CD14-positive monocyte (primary cell): ENCODE measurements at regions not wholly inside any gene's neighbourhood (a gene's known extent, or its start where the extent isn't known, plus 50 kb on each side); places are given as distances from the start of the nearest gene placed in this dataset.

Source experiments
- DNase-seq, 3 donors: peaks; one replicate each; pipeline ENCODE4 v3.0.0-alpha.2; 2011 to 2022
- H2AFZ ChIP-seq: 2 replicates; pipeline ENCODE4 v1.6.0; 2012; ENCODE audit warnings: mild to moderate bottlenecking, low read depth, low read length, inconsistent platforms; ENCODE audit not compliant: insufficient read depth, poor library complexity, severe bottlenecking
- H3K27ac ChIP-seq, 2 donors: 1 replicate in 1 of 2; 2 replicates in 1 of 2; pipeline ENCODE4 v1.5.1; 2012 to 2013; ENCODE audit warnings: low read length in 2 of 2, control low read depth in 1 of 2, inconsistent platforms in 1 of 2, low read depth in 1 of 2, mild to moderate bottlenecking in 1 of 2
- H3K27me3 ChIP-seq, 2 donors: one replicate each; pipeline versions ENCODE4 v1.6.0 to v1.6.1; 2011 to 2013; ENCODE audit warnings: low read length in 2 of 2; ENCODE audit not compliant: control insufficient read depth in 2 of 2, insufficient read depth in 2 of 2
- H3K36me3 ChIP-seq, 2 donors: replicated peaks in 1 of 2; 1 replicate in 1 of 2; 2 replicates in 1 of 2; pipeline versions ENCODE4 v1.5.1 to v1.6.1; 2012 to 2013; ENCODE audit warnings: low read length in 2 of 2, control low read depth in 1 of 2, inconsistent platforms in 1 of 2, mild to moderate bottlenecking in 1 of 2; ENCODE audit not compliant: insufficient read depth in 2 of 2, control insufficient read depth in 1 of 2
- H3K4me1 ChIP-seq, 2 donors: 1 replicate in 1 of 2; 2 replicates in 1 of 2; pipeline versions ENCODE4 v1.5.1 to v1.6.1; 2012 to 2013; ENCODE audit warnings: low read length in 2 of 2, control low read depth in 1 of 2, inconsistent platforms in 1 of 2, mild to moderate bottlenecking in 1 of 2, moderate library complexity in 1 of 2; ENCODE audit not compliant: insufficient read depth in 2 of 2, control insufficient read depth in 1 of 2
- H3K4me2 ChIP-seq: replicated peaks from 2 replicates; pipeline ENCODE3; 2012; ENCODE audit warnings: low read length, moderate library complexity, mild to moderate bottlenecking; ENCODE audit not compliant: poor library complexity, severe bottlenecking; ENCODE audit errors: extremely low read depth
- H3K4me3 ChIP-seq, 3 experiments: fragments of 200-600 bp in 1 of 3; sonication (generic) in 1 of 3; replicated peaks in 1 of 3; 1 replicate in 2 of 3; 2 replicates in 1 of 3; pipeline ENCODE4 v1.5.1; 2011 to 2013; ENCODE audit warnings: low read length in 3 of 3, mild to moderate bottlenecking in 3 of 3, control low read depth in 2 of 3, low read depth in 2 of 3, inconsistent platforms in 1 of 3, moderate library complexity in 1 of 3
- H3K79me2 ChIP-seq: 2 replicates; pipeline ENCODE4 v1.6.0; 2012; ENCODE audit warnings: mild to moderate bottlenecking, control low read depth, inconsistent platforms, low read length, moderate library complexity; ENCODE audit not compliant: insufficient read depth
- H3K9ac ChIP-seq: 2 replicates; pipeline ENCODE4 v1.6.0; 2017; ENCODE audit warnings: low read length, mild to moderate bottlenecking; ENCODE audit not compliant: insufficient read depth, poor library complexity, severe bottlenecking
- H3K9me3 ChIP-seq, 2 donors: replicated peaks in 1 of 2; 1 replicate in 1 of 2; 2 replicates in 1 of 2; pipeline versions ENCODE4 v1.5.1 to v1.6.1; 2012 to 2013; ENCODE audit warnings: low read length in 2 of 2, control low read depth in 1 of 2; ENCODE audit not compliant: control insufficient read depth in 1 of 2, insufficient read depth in 1 of 2
- H4K20me1 ChIP-seq: 2 replicates; pipeline ENCODE4 v1.6.0; 2012; ENCODE audit warnings: mild to moderate bottlenecking, low read length, control low read depth, moderate library complexity; ENCODE audit not compliant: insufficient read depth
- H3K27ac Mint-ChIP-seq, 7 donors: one replicate each; pipeline ENCODE4 v1.8.0; 2020; ENCODE audit warnings: mild to moderate bottlenecking in 7 of 7, mixed read lengths in 7 of 7, moderate library complexity in 6 of 7, inconsistent platforms in 2 of 7
- H3K27me3 Mint-ChIP-seq, 3 donors: one replicate each; pipeline ENCODE4 v1.8.0; 2021 to 2022; ENCODE audit warnings: low read depth in 3 of 3, mild to moderate bottlenecking in 3 of 3, mixed read lengths in 3 of 3, moderate library complexity in 3 of 3, inconsistent platforms in 1 of 3
- H3K36me3 Mint-ChIP-seq, 2 donors: one replicate each; pipeline ENCODE4 v1.8.0; 2020; ENCODE audit warnings: mixed read lengths in 2 of 2, inconsistent platforms in 1 of 2, mild to moderate bottlenecking in 1 of 2
- H3K4me1 Mint-ChIP-seq: one replicate; pipeline ENCODE4 v1.8.0; 2020; ENCODE audit warnings: mild to moderate bottlenecking, mixed read lengths
- H3K4me3 Mint-ChIP-seq, 2 donors: one replicate each; pipeline ENCODE4 v1.8.0; 2020; ENCODE audit warnings: mild to moderate bottlenecking in 2 of 2, mixed read lengths in 2 of 2, moderate library complexity in 1 of 2
- H3K9me3 Mint-ChIP-seq, 7 donors: one replicate each; pipeline ENCODE4 v1.8.0; 2020 to 2022; ENCODE audit warnings: mixed read lengths in 7 of 7, mild to moderate bottlenecking in 6 of 7, moderate library complexity in 6 of 7, inconsistent platforms in 2 of 7
- WGBS: methylation state at CpG from one replicate; pipeline ENCODE4 v1.1.5; 2013; ENCODE audit warnings: missing lambda C conversion rate; ENCODE audit not compliant: insufficient coverage; 5-methylcytosine and 5-hydroxymethylcytosine counted together
- intact Hi-C, 2 donors: fragments of 100-400 bp; cut with micrococcal nuclease; formaldehyde crosslinking; loops; one replicate each; pipeline versions ENCODE4 v1.15.0 to v1.15.1; 2023
- TF ChIP-seq, protein P1 (sequence below): fragments of 200-600 bp; IDR thresholded peaks from one replicate; pipeline ENCODE4 v1.8.0; 2022; ENCODE audit warnings: antibody characterized with exemption, mild to moderate bottlenecking

DNA sequence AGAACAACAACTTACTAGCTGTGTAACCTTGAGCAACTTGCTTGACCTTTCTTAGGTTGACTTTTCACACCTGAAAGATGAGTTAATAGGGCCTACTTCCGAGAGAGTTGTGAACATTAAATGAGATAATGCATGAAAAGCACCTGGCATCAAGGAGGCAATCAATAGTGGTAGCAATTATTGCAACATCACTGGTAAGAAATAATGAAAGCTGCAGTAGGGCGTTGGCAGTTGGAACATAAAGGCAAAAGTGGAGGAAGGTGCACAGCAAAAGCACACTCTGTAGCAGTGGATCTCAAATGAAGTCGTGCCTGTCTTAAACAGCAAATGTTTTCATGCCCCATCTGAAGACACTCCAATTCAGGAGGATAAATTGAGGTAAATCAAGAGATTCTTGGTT, 178.9 kb upstream of the VRK2 start:
- Mint-ChIP-seq H3K27ac (no peak overlapping the region), H3K27me3 (peaks cover 0 to 1% (median 0%) of the 10 kb centered on the region in 3 donors), H3K9me3 (peaks cover 0 to 2% (median 0%) of the 10 kb centered on the region in 7 donors), H3K4me1 (no peaks in the 10 kb centered on the region), H3K36me3 (no peaks in the 10 kb centered on the region), H3K4me3 (no peak overlapping the region)
- H3K27ac ChIP-seq: no peak overlapping the region
- intact Hi-C loops: no loop called here
- H3K79me2 ChIP-seq: no peaks in the 10 kb centered on the region
- DNase-seq: no peak
- no peaks in the 10 kb centered on the region for H4K20me1 ChIP-seq
- no peak overlapping the region for H3K9ac ChIP-seq
- H3K4me1 ChIP-seq: no peaks in the 10 kb centered on the region
- no peaks in the 10 kb centered on the region for H3K36me3 ChIP-seq
- WGBS: 80% methylated on average over 1 of the region's 3 CpGs
- H2AFZ ChIP-seq: no peak overlapping the region
- no peak overlapping the region for H3K4me3 ChIP-seq
- H3K9me3 ChIP-seq: no peaks in the 10 kb centered on the region
- TF ChIP-seq, protein P1, sequence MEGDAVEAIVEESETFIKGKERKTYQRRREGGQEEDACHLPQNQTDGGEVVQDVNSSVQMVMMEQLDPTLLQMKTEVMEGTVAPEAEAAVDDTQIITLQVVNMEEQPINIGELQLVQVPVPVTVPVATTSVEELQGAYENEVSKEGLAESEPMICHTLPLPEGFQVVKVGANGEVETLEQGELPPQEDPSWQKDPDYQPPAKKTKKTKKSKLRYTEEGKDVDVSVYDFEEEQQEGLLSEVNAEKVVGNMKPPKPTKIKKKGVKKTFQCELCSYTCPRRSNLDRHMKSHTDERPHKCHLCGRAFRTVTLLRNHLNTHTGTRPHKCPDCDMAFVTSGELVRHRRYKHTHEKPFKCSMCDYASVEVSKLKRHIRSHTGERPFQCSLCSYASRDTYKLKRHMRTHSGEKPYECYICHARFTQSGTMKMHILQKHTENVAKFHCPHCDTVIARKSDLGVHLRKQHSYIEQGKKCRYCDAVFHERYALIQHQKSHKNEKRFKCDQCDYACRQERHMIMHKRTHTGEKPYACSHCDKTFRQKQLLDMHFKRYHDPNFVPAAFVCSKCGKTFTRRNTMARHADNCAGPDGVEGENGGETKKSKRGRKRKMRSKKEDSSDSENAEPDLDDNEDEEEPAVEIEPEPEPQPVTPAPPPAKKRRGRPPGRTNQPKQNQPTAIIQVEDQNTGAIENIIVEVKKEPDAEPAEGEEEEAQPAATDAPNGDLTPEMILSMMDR: no peak
- H3K27me3 ChIP-seq: no peaks in the 10 kb centered on the region
- no peak overlapping the region for H3K4me2 ChIP-seq

DNA sequence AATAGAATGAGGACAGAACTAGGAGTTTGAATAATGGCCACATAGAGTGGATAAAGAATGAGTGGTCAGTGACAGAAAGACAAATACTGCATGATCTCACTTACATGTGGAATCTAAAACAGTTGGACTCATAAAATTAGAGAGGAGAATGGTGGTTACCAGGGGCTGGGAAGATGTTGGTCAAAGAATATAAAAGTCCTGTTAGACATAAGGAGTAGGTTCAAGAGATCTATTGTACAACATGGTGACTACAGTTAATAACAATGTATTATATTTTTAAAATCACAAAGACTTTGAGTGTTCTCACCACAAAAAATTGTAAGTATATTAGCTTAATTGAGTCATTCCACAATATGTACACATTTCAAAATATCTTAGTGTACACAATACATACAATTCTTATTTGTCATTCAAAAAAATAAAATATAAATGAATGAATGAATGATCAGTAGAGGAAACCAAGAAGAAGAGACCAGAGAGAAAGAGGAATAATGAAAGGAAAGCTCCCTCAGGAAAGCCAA, 177.9 kb upstream of the VRK2 start:
- peaks cover 0 to 1% (median 0%) of the 10 kb centered on the region in 3 donors for H3K27me3 Mint-ChIP-seq
- H3K27ac Mint-ChIP-seq: no peak overlapping the region
- no peak overlapping the region for H2AFZ ChIP-seq
- H3K4me3 Mint-ChIP-seq: no peak overlapping the region
- no peaks in the 10 kb centered on the region for H3K36me3 Mint-ChIP-seq
- DNase-seq: no peak
- no peak overlapping the region for H3K4me3 ChIP-seq
- H4K20me1 ChIP-seq: no peaks in the 10 kb centered on the region
- no peaks in the 10 kb centered on the region for H3K4me1 ChIP-seq
- no peaks in the 10 kb centered on the region for H3K9me3 ChIP-seq
- H3K27ac ChIP-seq: no peak overlapping the region
- no peak overlapping the region for H3K4me2 ChIP-seq
- no peaks in the 10 kb centered on the region for H3K36me3 ChIP-seq
- H3K9me3 Mint-ChIP-seq: peaks cover 0 to 2% (median 1%) of the 10 kb centered on the region in 7 donors
- H3K27me3 ChIP-seq: no peaks in the 10 kb centered on the region
- intact Hi-C loops: no loop called here
- TF ChIP-seq, protein P1: no peak
- no peak overlapping the region for H3K9ac ChIP-seq
- H3K79me2 ChIP-seq: no peaks in the 10 kb centered on the region
- H3K4me1 Mint-ChIP-seq: no peaks in the 10 kb centered on the region
